ENCODE measurements at regions not wholly inside any gene's neighbourhood (a gene's known extent, or its start where the extent isn't known, plus 50 kb on each side); places are given as distances from the start of the nearest gene placed in this dataset.

- Histone ChIP-seq H3K27me3 (ENCODE audit: insufficient read depth, insufficient read length) (no peaks in the 10 kb centered on the region), H3K36me3 (ENCODE audit: insufficient read depth, insufficient read length, low read length) (no peaks in the 10 kb centered on the region), H3K4me1 (ENCODE audit: insufficient read depth, insufficient read length) (no peaks in the 10 kb centered on the region), H3K9me3 (ENCODE audit: insufficient read depth, low read length) (peaks cover 19% of the 10 kb centered on the region), H3K9ac (ENCODE audit: insufficient read length, low read depth) (no peak overlapping the region), H3K4me3 (ENCODE audit: insufficient read length, low read depth) (no peak overlapping the region)
- DNase-seq (ENCODE audit: low read depth, low spot score): no peak
- TF ChIP-seq SUZ12 (IDR thresholded peaks at IDR 0.05; ENCODE audit: extremely low read depth, insufficient read depth, insufficient read length): no peak
- TF ChIP-seq ZNF274 (IDR thresholded peaks at IDR 0.05; ENCODE audit: low read depth, low read length): no peak
- TF ChIP-seq YY1 (IDR thresholded peaks at IDR 0.05; ENCODE audit: insufficient read depth, insufficient read length): no peak
These were observed 688.7 kb downstream of the ETS1 start for GRCh38 chr11:127898422-127899365.

- no peaks in the 10 kb centered on the region for H3K4me1 ChIP-seq (ENCODE audit: insufficient read depth, insufficient read length)
- no peak overlapping the region for H3K9ac ChIP-seq (ENCODE audit: insufficient read length, low read depth)
- H3K4me3 ChIP-seq (ENCODE audit: insufficient read length, low read depth): no peak overlapping the region
- no peaks in the 10 kb centered on the region for H3K27me3 ChIP-seq (ENCODE audit: insufficient read depth, insufficient read length)
- H3K9me3 ChIP-seq (ENCODE audit: insufficient read depth, low read length): peaks cover 19% of the 10 kb centered on the region
- no peak for DNase-seq (ENCODE audit: low read depth, low spot score)
- no peak for TF ChIP-seq YY1 (IDR thresholded peaks at IDR 0.05; ENCODE audit: insufficient read depth, insufficient read length)
- TF ChIP-seq SUZ12 (IDR thresholded peaks at IDR 0.05; ENCODE audit: extremely low read depth, insufficient read depth, insufficient read length): no peak
- no peak for TF ChIP-seq ZNF274 (IDR thresholded peaks at IDR 0.05; ENCODE audit: low read depth, low read length)
- no peaks in the 10 kb centered on the region for H3K36me3 ChIP-seq (ENCODE audit: insufficient read depth, insufficient read length, low read length)
These were observed 691.6 kb downstream of the ETS1 start for GRCh38 chr11:127895776-127896175.

DNA sequence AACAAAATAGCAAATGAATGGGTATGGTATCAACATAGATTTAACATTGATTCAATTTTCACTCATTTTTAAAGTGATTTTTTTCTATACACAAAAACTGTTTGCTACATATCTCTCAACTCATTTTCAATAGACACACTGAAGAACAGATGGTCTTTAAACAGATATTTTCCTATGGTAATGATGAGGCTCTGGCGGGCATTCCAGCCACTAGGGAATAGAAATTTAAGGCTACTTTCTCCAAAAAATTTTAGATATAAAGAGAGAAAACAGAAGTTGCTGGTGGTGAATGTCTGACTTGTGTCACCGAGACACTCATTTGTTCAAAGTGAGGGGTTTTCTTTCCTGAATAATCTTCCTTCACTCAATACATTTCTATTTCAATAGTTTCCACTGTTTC lies 693.0 kb downstream of the ETS1 start:
- H3K27me3 ChIP-seq (ENCODE audit: insufficient read depth, insufficient read length): no peaks in the 10 kb centered on the region
- H3K4me3 ChIP-seq (ENCODE audit: insufficient read length, low read depth): no peak overlapping the region
- no peaks in the 10 kb centered on the region for H3K4me1 ChIP-seq (ENCODE audit: insufficient read depth, insufficient read length)
- H3K9ac ChIP-seq (ENCODE audit: insufficient read length, low read depth): no peak overlapping the region
- H3K9me3 ChIP-seq (ENCODE audit: insufficient read depth, low read length): peaks cover 12% of the 10 kb centered on the region
- TF ChIP-seq YY1 (IDR thresholded peaks at IDR 0.05; ENCODE audit: insufficient read depth, insufficient read length) (no peak), SUZ12 (IDR thresholded peaks at IDR 0.05; ENCODE audit: extremely low read depth, insufficient read depth, insufficient read length) (no peak), ZNF274 (IDR thresholded peaks at IDR 0.05; ENCODE audit: low read depth, low read length) (no peak)
- DNase-seq (ENCODE audit: low read depth, low spot score): no peak
- H3K36me3 ChIP-seq (ENCODE audit: insufficient read depth, insufficient read length, low read length): no peaks in the 10 kb centered on the region

- TF ChIP-seq YY1 (IDR thresholded peaks at IDR 0.05; ENCODE audit: insufficient read depth, insufficient read length): no peak
- Histone ChIP-seq H3K27me3 (ENCODE audit: insufficient read depth, insufficient read length) (no peaks in the 10 kb centered on the region), H3K9me3 (ENCODE audit: insufficient read depth, low read length) (peaks cover 6% of the 10 kb centered on the region; the same call in 1 of the 2 replicates), H3K9ac (ENCODE audit: insufficient read length, low read depth) (no peak overlapping the region), H3K4me1 (ENCODE audit: insufficient read depth, insufficient read length) (no peaks in the 10 kb centered on the region), H3K36me3 (ENCODE audit: insufficient read depth, insufficient read length, low read length) (no peaks in the 10 kb centered on the region), H3K4me3 (ENCODE audit: insufficient read length, low read depth) (no peak overlapping the region)
- no peak for DNase-seq (ENCODE audit: low read depth, low spot score)
These were observed 697.2 kb downstream of the ETS1 start for GRCh38 chr11:127890030-127890615.

GRCh38 chr11:127888386-127888785 lies 699.0 kb downstream of the ETS1 start:
- Histone ChIP-seq H3K27me3 (ENCODE audit: insufficient read depth, insufficient read length) (no peaks in the 10 kb centered on the region), H3K9me3 (ENCODE audit: insufficient read depth, low read length) (peaks cover 15% of the 10 kb centered on the region; the same call in 1 of the 2 replicates), H3K4me1 (ENCODE audit: insufficient read depth, insufficient read length) (no peaks in the 10 kb centered on the region), H3K4me3 (ENCODE audit: insufficient read length, low read depth) (no peak overlapping the region), H3K36me3 (ENCODE audit: insufficient read depth, insufficient read length, low read length) (no peaks in the 10 kb centered on the region), H3K9ac (ENCODE audit: insufficient read length, low read depth) (no peak overlapping the region)
- TF ChIP-seq YY1 (IDR thresholded peaks at IDR 0.05; ENCODE audit: insufficient read depth, insufficient read length) (no peak), ZNF274 (IDR thresholded peaks at IDR 0.05; ENCODE audit: low read depth, low read length) (no peak), SUZ12 (IDR thresholded peaks at IDR 0.05; ENCODE audit: extremely low read depth, insufficient read depth, insufficient read length) (no peak)
- no peak for DNase-seq (ENCODE audit: low read depth, low spot score)

DNA sequence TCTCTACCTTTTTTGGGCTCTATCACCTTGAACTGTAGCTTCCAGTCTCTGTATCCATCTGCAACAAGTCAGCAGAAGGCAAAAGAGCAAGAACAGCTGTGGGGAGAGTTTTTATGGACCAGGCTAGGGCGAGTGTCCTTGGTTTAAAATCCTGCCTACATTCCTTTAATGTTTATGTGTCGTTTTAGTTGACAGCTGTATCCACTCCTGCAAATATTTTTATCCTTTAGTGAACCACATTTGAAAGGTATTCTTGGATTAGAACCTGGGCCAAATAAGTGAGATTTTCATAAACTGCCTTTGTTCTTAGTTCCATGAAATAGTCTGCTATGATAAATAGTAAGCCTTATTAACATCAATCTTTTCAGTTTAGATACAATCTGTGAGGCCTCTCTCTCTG lies 712.2 kb downstream of the ETS1 start:
- TF ChIP-seq YY1 (IDR thresholded peaks at IDR 0.05; ENCODE audit: insufficient read depth, insufficient read length) (no peak), ZNF274 (IDR thresholded peaks at IDR 0.05; ENCODE audit: low read depth, low read length) (no peak), SUZ12 (IDR thresholded peaks at IDR 0.05; ENCODE audit: extremely low read depth, insufficient read depth, insufficient read length) (no peak)
- Histone ChIP-seq H3K9ac (ENCODE audit: insufficient read length, low read depth) (no peak overlapping the region), H3K9me3 (ENCODE audit: insufficient read depth, low read length) (no peaks in the 10 kb centered on the region), H3K4me1 (ENCODE audit: insufficient read depth, insufficient read length) (no peaks in the 10 kb centered on the region), H3K27me3 (ENCODE audit: insufficient read depth, insufficient read length) (no peaks in the 10 kb centered on the region), H3K36me3 (ENCODE audit: insufficient read depth, insufficient read length, low read length) (no peaks in the 10 kb centered on the region), H3K4me3 (ENCODE audit: insufficient read length, low read depth) (no peak overlapping the region)
- DNase-seq (ENCODE audit: low read depth, low spot score): no peak

DNA sequence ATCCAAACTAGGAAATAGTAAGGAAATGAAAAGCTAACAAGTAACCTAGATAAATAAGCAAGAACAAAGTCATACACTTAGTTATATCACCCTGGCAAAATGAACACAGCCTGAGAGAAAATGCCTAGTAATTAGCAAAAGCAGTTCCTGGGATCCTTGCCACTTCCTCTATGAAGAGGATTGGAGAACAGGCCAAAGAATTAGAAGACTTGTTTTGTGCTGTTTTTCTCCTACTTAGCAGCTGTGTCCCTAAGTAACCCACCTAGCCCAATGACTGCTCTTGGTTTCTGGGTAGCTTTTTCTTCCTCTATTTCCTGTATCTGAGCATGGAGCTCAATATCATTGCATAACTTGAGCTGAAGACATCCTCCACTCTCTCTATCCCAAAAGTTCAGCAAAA lies 713.9 kb downstream of the ETS1 start:
- no peak overlapping the region for H3K9ac ChIP-seq (ENCODE audit: insufficient read length, low read depth)

More for the DNA sequence above, 713.9 kb downstream of the ETS1 start:
- no peak for TF ChIP-seq YY1 (IDR thresholded peaks at IDR 0.05; ENCODE audit: insufficient read depth, insufficient read length)
- no peak for TF ChIP-seq SUZ12 (IDR thresholded peaks at IDR 0.05; ENCODE audit: extremely low read depth, insufficient read depth, insufficient read length)
- TF ChIP-seq ZNF274 (IDR thresholded peaks at IDR 0.05; ENCODE audit: low read depth, low read length): no peak
- DNase-seq (ENCODE audit: low read depth, low spot score): no peak
- no peaks in the 10 kb centered on the region for H3K9me3 ChIP-seq (ENCODE audit: insufficient read depth, low read length)
- H3K36me3 ChIP-seq (ENCODE audit: insufficient read depth, insufficient read length, low read length): no peaks in the 10 kb centered on the region
- no peaks in the 10 kb centered on the region for H3K4me1 ChIP-seq (ENCODE audit: insufficient read depth, insufficient read length)
- no peaks in the 10 kb centered on the region for H3K27me3 ChIP-seq (ENCODE audit: insufficient read depth, insufficient read length)
- no peak overlapping the region for H3K4me3 ChIP-seq (ENCODE audit: insufficient read length, low read depth)
